K562 (cell line): ENCODE measurements at regions not wholly inside any gene's neighbourhood (a gene's known extent, or its start where the extent isn't known, plus 50 kb on each side); places are given as distances from the start of the nearest gene placed in this dataset.

Experiments used
- MAZ ChIP-seq, 2 experiments: fragments of 450-650 bp in 1 of 2; sonication (generic) in 1 of 2; formaldehyde crosslinking; IDR thresholded peaks in 1 of 2; conservative IDR thresholded peaks in 1 of 2; 2 replicates each; pipeline versions ENCODE4 v1.4.0 to v1.5.0; 2020; ENCODE audit warnings: mild to moderate bottlenecking in 1 of 2, missing genetic modification reagents in 1 of 2
- PREB ChIP-seq: sonication (generic); formaldehyde crosslinking; IDR thresholded peaks from 2 replicates; pipeline ENCODE4 v1.8.1; 2023; ENCODE audit warnings: mild to moderate bottlenecking, missing genetic modification reagents
- RREB1 ChIP-seq: fragments of 250-450 bp; sonication (Bioruptor Pico); IDR thresholded peaks from 2 replicates; pipeline ENCODE4 v1.4.0; 2020
- STAT5B ChIP-seq: fragments of 250-450 bp; sonication (Bioruptor Pico); IDR thresholded peaks from 2 replicates; pipeline ENCODE4 v1.8.0; 2021; ENCODE audit warnings: mild to moderate bottlenecking, inconsistent platforms
- ZC3H4 ChIP-seq: sonication (generic); formaldehyde crosslinking; IDR thresholded peaks from 2 replicates; pipeline ENCODE4 v1.9.0; 2021; ENCODE audit warnings: missing genetic modification reagents, borderline replicate concordance
- ZNF766 ChIP-seq: fragments of 200-800 bp; sonication (Bioruptor generic); conservative IDR thresholded peaks from 2 replicates; pipeline ENCODE4 v1.6.1; 2016; ENCODE audit warnings: missing genetic modification characterization, missing compliant biosample characterization

GRCh38 chr22:49063545-49063890 lies 764.2 kb downstream of the BRD1 start (continued):
- TF ChIP-seq RREB1 (CRISPR knock-in tag) (no peak), ZC3H4 (no peak), MAZ (CRISPR knock-in tag; conservative IDR thresholded peaks at IDR 0.05 in 1 of 2, IDR thresholded peaks at IDR 0.05 in 1 of 2) (no peak), PREB (CRISPR knock-in tag) (no peak), ZNF766 (CRISPR knock-in tag) (no peak), STAT5B (CRISPR knock-in tag) (no peak)
